ENCODE measurements at regions not wholly inside any gene's neighbourhood (a gene's known extent, or its start where the extent isn't known, plus 50 kb on each side); places are given as distances from the start of the nearest gene placed in this dataset.

GRCh38 chr12:82207556-82207955 is 150.6 kb downstream of the CCDC59 start:
- H3K9me3 ChIP-seq (ENCODE audit: control insufficient read depth, insufficient read depth, low read depth, low read length): no peaks in the 10 kb centered on the region
- H3K27me3 ChIP-seq (ENCODE audit: control insufficient read depth, insufficient read depth, low read length): no peaks in the 10 kb centered on the region
- CTCF ChIA-PET: no interaction called here
- no peaks in the 10 kb centered on the region for H3K36me3 ChIP-seq (ENCODE audit: control insufficient read depth, insufficient read depth, low read length)
- no peaks in the 10 kb centered on the region for H3K4me1 ChIP-seq (ENCODE audit: control insufficient read depth, insufficient read depth, low read length)
- no peak overlapping the region for H3K27ac ChIP-seq (ENCODE audit: low read length)
- H3K4me3 ChIP-seq (ENCODE audit: low read depth in 2 of 2, low read length in 2 of 2): no peak overlapping the region
- DNase-seq (ENCODE audit: low read depth, low spot score): no peak
- TF ChIP-seq REST (IDR thresholded peaks at IDR 0.05; ENCODE audit: insufficient read depth in 1 of 2, low read depth in 2 of 2, low read length in 1 of 2) (no peak), POLR2AphosphoS5 (IDR thresholded peaks at IDR 0.05; ENCODE audit: low read depth, low read length) (no peak), CTCF (IDR thresholded peaks at IDR 0.05) (no peak), SIN3A (IDR thresholded peaks at IDR 0.05; ENCODE audit: borderline replicate concordance, insufficient read depth, low read depth, low read length) (no peak), TCF7L2 (IDR thresholded peaks at IDR 0.05; ENCODE audit: low read depth, low read length) (no peak)
- in situ Hi-C loops (cut with HindIII; ENCODE audit: low pct_unique_long_range_greater_than_20kb, low sequenced_read_pairs): no loop called here
- intact Hi-C loops (cut with micrococcal nuclease; ENCODE audit: unreplicated experiment): no loop called here
- POLR2A ChIA-PET: no interaction called here
- no TSS peak for BruUV-seq (replicated peaks)
- ATAC-seq: no peak

- TF ChIP-seq REST (IDR thresholded peaks at IDR 0.05; ENCODE audit: insufficient read depth in 1 of 2, low read depth in 2 of 2, low read length in 1 of 2): no peak
- no peak for TF ChIP-seq TCF7L2 (IDR thresholded peaks at IDR 0.05; ENCODE audit: low read depth, low read length)
- TF ChIP-seq SIN3A (IDR thresholded peaks at IDR 0.05; ENCODE audit: borderline replicate concordance, insufficient read depth, low read depth, low read length): no peak
- no peak for TF ChIP-seq POLR2AphosphoS5 (IDR thresholded peaks at IDR 0.05; ENCODE audit: low read depth, low read length)
- no peak for TF ChIP-seq CTCF (IDR thresholded peaks at IDR 0.05)
- DNase-seq (ENCODE audit: low read depth, low spot score): no peak
- Histone ChIP-seq H3K4me1 (ENCODE audit: control insufficient read depth, insufficient read depth, low read length) (no peaks in the 10 kb centered on the region), H3K4me3 (ENCODE audit: low read depth in 2 of 2, low read length in 2 of 2) (no peak overlapping the region), H3K36me3 (ENCODE audit: control insufficient read depth, insufficient read depth, low read length) (no peaks in the 10 kb centered on the region), H3K9me3 (ENCODE audit: control insufficient read depth, insufficient read depth, low read depth, low read length) (no peaks in the 10 kb centered on the region), H3K27ac (ENCODE audit: low read length) (no peak overlapping the region), H3K27me3 (ENCODE audit: control insufficient read depth, insufficient read depth, low read length) (no peaks in the 10 kb centered on the region)
- ChIA-PET POLR2A (no interaction called here), CTCF (no interaction called here)
- intact Hi-C loops (cut with micrococcal nuclease; ENCODE audit: unreplicated experiment) (no loop called here), in situ Hi-C loops (cut with HindIII; ENCODE audit: low pct_unique_long_range_greater_than_20kb, low sequenced_read_pairs) (no loop called here)
- BruUV-seq (replicated peaks): no TSS peak
- ATAC-seq: no peak
Measured at GRCh38 chr12:82203086-82203485, 155.1 kb downstream of the CCDC59 start.
